K562 (cell line): ENCODE measurements at regions not wholly inside any gene's neighbourhood (a gene's known extent, or its start where the extent isn't known, plus 50 kb on each side); places are given as distances from the start of the nearest gene placed in this dataset.

Experiments
- CBFA2T3 ChIP-seq: fragments of 450-650 bp; IDR thresholded peaks from 2 replicates; pipeline ENCODE4 v1.6.1; 2017
- CREM ChIP-seq: IDR thresholded peaks from 2 replicates; pipeline ENCODE4 v1.6.1; 2014; ENCODE audit warnings: antibody characterized with exemption, low read depth
- GABPB1 ChIP-seq: sonication (generic); formaldehyde crosslinking; IDR thresholded peaks from 2 replicates; pipeline ENCODE4 v1.8.0; 2022; ENCODE audit warnings: mild to moderate bottlenecking, missing genetic modification reagents
- GATAD2B ChIP-seq: fragments of 450-650 bp; IDR thresholded peaks from 2 replicates; pipeline ENCODE4 v1.6.1; 2017; ENCODE audit warnings: mild to moderate bottlenecking, borderline replicate concordance
- MYC ChIP-seq, 2 experiments: fragments of 250-450 bp in 1 of 2; sonication (Bioruptor Pico) in 1 of 2; IDR thresholded peaks; 2 replicates each; pipeline versions ENCODE4 v1.5.1 to v1.6.1; 2012 to 2021; ENCODE audit warnings: low read depth in 2 of 2, borderline replicate concordance in 1 of 2, improper control_type of control experiment in 1 of 2, low read length in 1 of 2, mild to moderate bottlenecking in 1 of 2, moderate library complexity in 1 of 2
- PATZ1 ChIP-seq: fragments of 250-450 bp; sonication (Bioruptor Pico); IDR thresholded peaks from 2 replicates; pipeline ENCODE4 v1.5.0; 2020; ENCODE audit warnings: mild to moderate bottlenecking, borderline replicate concordance
- POLR2AphosphoS5 ChIP-seq: IDR thresholded peaks from 2 replicates; pipeline ENCODE4 v1.6.1; 2011; ENCODE audit warnings: mild to moderate bottlenecking, low read depth, low read length, moderate library complexity; ENCODE audit not compliant: control insufficient read depth, insufficient read depth
- TF ChIP-seq, protein P1 (sequence below), 3 experiments: IDR thresholded peaks in 2 of 3; conservative IDR thresholded peaks in 1 of 3; 2 replicates each; pipeline ENCODE4 v1.5.1; 2011 to 2012; ENCODE audit warnings: low read length in 3 of 3, mild to moderate bottlenecking in 3 of 3, control low read depth in 2 of 3, improper control_type of control experiment in 1 of 3, inconsistent platforms in 1 of 3, low read depth in 1 of 3, mixed read lengths in 1 of 3, moderate library complexity in 1 of 3; ENCODE audit not compliant: insufficient read depth in 2 of 3

DNA sequence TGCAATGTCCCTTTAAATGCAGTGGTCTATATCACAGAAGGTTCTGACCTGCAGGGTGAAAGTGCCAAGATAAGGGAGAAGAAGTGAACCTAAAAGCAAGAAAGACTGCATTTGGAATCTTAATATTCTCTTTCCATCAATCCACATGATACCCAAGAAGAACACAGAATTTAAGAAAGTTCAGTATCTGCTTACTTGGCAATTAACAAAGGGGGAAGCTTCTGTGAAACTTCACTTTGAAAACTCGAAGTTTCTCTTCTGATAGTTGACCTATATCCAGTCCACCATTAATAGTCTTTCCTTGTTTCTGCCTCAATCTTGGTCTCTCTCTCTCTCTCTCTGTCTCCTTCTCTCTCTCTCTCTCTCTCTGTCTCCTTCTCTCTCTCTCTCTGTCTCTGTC, 592.0 kb downstream of the UTRN start:
- TF ChIP-seq CREM (no peak), GATAD2B (no peak), POLR2AphosphoS5 (no peak), MYC (IDR thresholded peaks at IDR 0.05; ENCODE audit: low read depth, low read length) (no peak), MYC (CRISPR knock-in tag; IDR thresholded peaks at IDR 0.05; ENCODE audit: borderline replicate concordance, low read depth) (no peak), CBFA2T3 (no peak), GABPB1 (no peak), PATZ1 (no peak)
- TF ChIP-seq, protein P1, sequence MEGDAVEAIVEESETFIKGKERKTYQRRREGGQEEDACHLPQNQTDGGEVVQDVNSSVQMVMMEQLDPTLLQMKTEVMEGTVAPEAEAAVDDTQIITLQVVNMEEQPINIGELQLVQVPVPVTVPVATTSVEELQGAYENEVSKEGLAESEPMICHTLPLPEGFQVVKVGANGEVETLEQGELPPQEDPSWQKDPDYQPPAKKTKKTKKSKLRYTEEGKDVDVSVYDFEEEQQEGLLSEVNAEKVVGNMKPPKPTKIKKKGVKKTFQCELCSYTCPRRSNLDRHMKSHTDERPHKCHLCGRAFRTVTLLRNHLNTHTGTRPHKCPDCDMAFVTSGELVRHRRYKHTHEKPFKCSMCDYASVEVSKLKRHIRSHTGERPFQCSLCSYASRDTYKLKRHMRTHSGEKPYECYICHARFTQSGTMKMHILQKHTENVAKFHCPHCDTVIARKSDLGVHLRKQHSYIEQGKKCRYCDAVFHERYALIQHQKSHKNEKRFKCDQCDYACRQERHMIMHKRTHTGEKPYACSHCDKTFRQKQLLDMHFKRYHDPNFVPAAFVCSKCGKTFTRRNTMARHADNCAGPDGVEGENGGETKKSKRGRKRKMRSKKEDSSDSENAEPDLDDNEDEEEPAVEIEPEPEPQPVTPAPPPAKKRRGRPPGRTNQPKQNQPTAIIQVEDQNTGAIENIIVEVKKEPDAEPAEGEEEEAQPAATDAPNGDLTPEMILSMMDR (IDR thresholded peaks at IDR 0.05 in 2 of 3, conservative IDR thresholded peaks at IDR 0.05 in 1 of 3; ENCODE audit: insufficient read depth in 2 of 3, low read depth in 1 of 3, low read length in 3 of 3), result no peak
